GM18868 (cell line): ENCODE measurements at regions not wholly inside any gene's neighbourhood (a gene's known extent, or its start where the extent isn't known, plus 50 kb on each side); places are given as distances from the start of the nearest gene placed in this dataset.

Experiments used
- ATAC-seq: cut with Tn5 transposase; IDR thresholded peaks from one replicate; pipeline ENCODE4 v1.9.1; 2021; ENCODE audit warnings: mild to moderate bottlenecking, moderate library complexity; ENCODE audit not compliant: unreplicated experiment

DNA sequence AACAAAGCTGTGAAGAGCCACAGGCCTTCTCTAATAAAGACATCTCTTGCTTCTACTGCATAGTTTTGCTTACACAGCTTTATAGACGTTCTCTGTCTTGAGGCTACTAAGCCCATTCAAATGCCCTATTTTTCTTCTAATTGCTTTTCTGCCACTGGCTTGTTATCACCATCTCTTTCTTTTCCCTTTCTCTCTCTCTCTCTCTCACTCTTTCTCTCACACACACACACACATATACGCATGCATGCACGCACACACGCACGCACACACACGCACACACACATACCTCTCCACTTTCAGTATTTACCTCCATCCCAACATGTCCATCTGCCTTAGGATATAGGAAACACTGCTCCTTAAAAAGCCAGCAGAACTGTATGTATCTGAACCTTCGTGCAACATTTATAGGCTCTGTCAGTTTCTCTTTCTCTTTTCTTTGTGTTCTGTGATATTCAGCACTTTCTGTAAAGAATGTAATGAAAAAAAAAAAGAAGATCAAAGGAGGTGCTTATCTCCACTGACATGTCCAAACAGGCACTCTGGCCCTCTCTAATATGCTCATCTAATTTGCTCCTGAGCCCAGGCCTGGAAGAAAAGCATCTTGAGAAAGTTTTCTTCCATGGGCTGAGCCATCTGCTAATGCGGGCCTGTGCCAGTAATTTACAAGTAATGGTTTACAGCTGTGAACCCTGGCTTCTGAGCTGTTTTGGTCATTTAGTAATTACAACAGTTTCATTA, 1046.7 kb upstream of the MAP3K7 start:
- peak; percentile 34 for ATAC-seq

- no peak for ATAC-seq
Measured at GRCh38 chr6:91632308-91632707, 1045.4 kb upstream of the MAP3K7 start.

DNA sequence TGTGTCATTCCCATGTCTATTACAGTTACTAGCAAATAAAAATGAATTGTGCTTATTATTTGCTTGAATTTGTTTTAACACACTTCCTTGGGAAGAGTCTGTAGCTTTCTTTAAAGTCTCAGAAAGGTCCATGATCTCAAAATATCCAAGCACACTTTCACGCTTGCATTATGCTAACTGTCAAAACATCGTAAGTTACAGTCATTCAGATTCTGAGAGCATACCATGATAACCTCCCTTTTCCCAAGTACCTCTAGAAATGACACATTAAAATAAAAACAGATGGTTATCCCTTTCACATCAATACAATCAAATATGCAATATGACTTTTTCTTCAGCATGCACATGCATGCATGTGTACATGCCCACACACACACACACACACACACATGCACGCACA, 1044.4 kb upstream of the MAP3K7 start:
- no peak for ATAC-seq

- ATAC-seq: no peak
Measured at GRCh38 chr6:91626911-91627310, 1040.0 kb upstream of the MAP3K7 start.

- no peak for ATAC-seq
Measured at GRCh38 chr6:91613481-91613880, 1026.6 kb upstream of the MAP3K7 start.

- ATAC-seq: no peak
Measured at GRCh38 chr6:91611190-91611589, 1024.3 kb upstream of the MAP3K7 start.

- ATAC-seq: no peak
Measured at GRCh38 chr6:91608428-91608827, 1021.6 kb upstream of the MAP3K7 start.

- ATAC-seq: no peak
Measured at GRCh38 chr6:91606148-91606901, 1019.5 kb upstream of the MAP3K7 start.

- ATAC-seq: peak; percentile 79
Measured at GRCh38 chr6:91600561-91600960, 1013.7 kb upstream of the MAP3K7 start.

DNA sequence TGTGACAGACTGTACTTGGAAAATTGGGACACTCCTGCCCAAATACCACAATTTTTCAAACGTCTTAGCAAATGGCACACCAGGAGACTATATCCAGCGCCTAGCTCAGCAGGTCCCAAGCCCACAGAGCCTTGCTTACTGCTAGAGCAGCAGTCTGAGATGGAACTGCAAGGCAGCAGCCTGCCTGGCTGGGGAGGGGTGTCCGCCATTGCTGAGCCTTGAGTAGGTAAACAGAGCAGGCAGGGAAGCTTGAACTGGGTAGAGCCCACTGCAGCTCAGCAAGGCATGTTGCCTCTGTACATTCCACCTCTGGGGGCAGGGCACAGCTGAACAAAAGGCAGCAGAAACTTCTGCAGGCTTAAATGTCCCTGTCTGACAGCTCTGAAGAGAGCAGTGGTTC, 1003.3 kb upstream of the MAP3K7 start:
- no peak for ATAC-seq

- ATAC-seq: no peak
Measured at GRCh38 chr6:91580635-91581034, 993.8 kb upstream of the MAP3K7 start.

GRCh38 chr6:91575032-91575431, 988.2 kb upstream of the MAP3K7 start:
- peak; percentile 79 for ATAC-seq

GRCh38 chr6:91573826-91574416, 987.0 kb upstream of the MAP3K7 start:
- ATAC-seq: no peak

GRCh38 chr6:91572878-91573277, 986.0 kb upstream of the MAP3K7 start:
- no peak for ATAC-seq

- no peak for ATAC-seq
Measured at GRCh38 chr6:91569071-91569470, 982.2 kb upstream of the MAP3K7 start.

DNA sequence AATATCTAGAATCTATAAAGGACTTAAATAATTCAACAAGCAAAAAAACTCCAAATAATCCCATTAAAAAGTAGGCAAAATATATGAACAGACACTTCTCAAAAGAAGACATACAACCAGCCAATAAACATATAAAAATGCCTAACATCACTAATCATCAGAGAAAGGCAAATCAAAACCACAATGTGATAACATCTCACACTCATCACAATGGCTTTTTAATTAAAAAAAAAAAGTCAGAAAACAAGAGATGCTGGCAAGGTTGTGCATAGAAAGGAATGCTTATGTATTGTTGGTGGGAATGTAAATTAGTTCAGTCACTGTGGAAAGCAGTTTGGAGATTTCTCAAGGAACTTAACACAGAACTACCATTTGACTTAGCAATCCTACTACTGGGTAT, 979.6 kb upstream of the MAP3K7 start:
- no peak for ATAC-seq

DNA sequence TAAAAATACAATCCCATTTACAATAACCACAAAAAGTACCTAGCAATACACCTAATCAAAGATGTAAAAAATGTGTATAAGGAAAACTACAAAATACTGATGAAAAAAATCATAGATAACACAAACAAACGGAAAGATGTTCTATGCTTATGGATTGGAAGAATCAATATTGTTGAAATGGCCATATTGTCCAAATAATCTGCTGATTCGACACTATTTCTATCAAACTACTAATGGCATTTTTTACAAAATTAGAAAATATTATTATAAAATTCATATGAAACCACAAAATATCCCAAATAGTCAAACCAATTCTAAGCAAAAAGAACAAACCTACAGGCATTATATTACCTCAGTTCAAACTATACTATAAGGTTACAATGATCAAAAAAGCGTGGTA, 978.3 kb upstream of the MAP3K7 start:
- no peak for ATAC-seq

DNA sequence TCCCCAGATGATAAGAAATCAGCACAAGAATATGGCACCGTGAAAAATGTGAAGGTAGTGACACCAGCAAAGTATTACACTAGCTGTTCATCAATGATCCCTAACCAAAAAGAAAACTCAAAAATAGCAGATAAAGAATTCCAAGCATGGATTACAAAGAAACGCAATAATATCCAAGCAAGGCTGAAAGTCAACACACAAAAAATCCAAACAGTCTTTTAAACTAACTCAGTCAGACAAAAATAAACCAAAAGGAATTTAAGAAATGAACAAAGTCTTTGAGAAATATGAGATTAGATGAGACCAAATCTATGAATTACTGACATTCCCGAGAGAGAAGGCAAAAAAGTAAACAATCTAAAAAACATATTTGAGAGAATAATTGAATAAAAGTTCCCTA, 976.1 kb upstream of the MAP3K7 start:
- no peak for ATAC-seq

DNA sequence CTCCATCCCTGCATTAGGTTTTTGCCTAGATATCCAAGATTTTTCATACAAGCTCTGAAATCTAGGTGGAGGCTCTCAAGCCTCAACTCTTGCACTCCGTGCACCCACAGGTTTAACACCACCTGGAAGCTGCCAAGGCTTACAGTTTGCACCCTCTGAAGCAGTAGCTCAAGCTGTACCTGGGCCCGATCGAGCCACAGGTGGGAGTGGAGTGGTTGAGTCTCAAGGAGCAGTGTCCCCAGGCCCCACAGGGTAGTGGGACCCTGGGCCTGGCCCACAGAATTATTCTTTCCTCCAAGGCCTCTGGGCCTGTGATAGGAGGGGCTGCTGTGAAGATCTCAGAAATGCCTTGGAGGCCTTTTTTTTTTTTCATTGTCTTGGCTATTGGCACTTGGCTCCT, 973.5 kb upstream of the MAP3K7 start:
- ATAC-seq: no peak

DNA sequence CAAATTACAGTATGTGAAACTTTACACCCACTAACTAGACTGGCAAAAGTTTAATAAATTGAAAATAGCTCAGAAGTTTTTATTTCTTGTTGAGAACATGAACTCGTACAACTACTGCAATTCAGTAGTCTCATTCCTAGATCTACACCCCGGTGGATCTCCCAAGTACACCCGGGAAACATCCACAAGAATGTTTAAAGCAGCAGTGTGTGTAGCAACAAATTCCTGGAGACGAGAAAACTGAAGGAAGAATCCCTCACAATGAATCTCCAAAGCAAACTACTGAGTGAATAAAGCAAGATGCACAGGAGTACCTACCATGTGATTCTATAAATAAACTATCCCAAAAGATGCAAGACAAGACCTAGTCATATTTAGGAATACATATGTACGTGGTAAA, 954.0 kb upstream of the MAP3K7 start:
- ATAC-seq: no peak

GRCh38 chr6:91539456-91539855, 952.6 kb upstream of the MAP3K7 start:
- no peak for ATAC-seq

- ATAC-seq: no peak
Measured at GRCh38 chr6:91538622-91539021, 951.8 kb upstream of the MAP3K7 start.
